Coronary artery (tissue), 2 donors: ENCODE measurements at regions not wholly inside any gene's neighbourhood (a gene's known extent, or its start where the extent isn't known, plus 50 kb on each side); places are given as distances from the start of the nearest gene placed in this dataset.

Experiments
- DNase-seq: peaks from one replicate; pipeline ENCODE4 v3.0.0-alpha.2; 2017; ENCODE audit warnings: low spot score
- H3K27ac ChIP-seq, 2 donors: fragments of 200-600 bp; sonication (generic); one replicate each; pipeline ENCODE4 v1.5.1; 2016 to 2019
- H3K4me3 ChIP-seq: fragments of 200-600 bp; sonication (generic); 2 replicates; pipeline ENCODE4 v1.5.1; 2016; ENCODE audit warnings: mild to moderate bottlenecking, moderate library complexity
- TF ChIP-seq, protein P1 (sequence below): fragments of 200-600 bp; sonication (generic); IDR thresholded peaks from one replicate; pipeline ENCODE4 v1.5.1; 2019; ENCODE audit warnings: antibody characterized with exemption

DNA sequence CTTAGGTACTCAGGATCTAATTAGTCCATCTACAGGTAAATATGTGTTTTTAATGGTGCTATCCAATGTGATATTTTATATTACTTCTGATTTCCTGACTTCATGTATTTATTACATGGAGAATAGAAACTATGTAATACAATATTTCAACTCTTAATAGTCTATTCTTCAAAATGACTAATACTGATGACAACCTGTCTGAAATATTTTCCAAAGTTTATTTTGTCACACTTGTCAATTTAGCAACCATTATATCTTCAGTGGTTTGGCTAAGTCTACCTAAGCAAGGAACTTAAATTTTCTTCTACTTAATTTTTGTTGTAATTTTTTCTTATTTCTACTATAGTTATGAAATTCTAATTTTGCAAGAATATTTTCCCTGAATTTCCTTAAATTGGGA lies 55.0 kb upstream of the CNTN5 start:
- H3K4me3 ChIP-seq = no peak overlapping the region
- TF ChIP-seq, protein P1, sequence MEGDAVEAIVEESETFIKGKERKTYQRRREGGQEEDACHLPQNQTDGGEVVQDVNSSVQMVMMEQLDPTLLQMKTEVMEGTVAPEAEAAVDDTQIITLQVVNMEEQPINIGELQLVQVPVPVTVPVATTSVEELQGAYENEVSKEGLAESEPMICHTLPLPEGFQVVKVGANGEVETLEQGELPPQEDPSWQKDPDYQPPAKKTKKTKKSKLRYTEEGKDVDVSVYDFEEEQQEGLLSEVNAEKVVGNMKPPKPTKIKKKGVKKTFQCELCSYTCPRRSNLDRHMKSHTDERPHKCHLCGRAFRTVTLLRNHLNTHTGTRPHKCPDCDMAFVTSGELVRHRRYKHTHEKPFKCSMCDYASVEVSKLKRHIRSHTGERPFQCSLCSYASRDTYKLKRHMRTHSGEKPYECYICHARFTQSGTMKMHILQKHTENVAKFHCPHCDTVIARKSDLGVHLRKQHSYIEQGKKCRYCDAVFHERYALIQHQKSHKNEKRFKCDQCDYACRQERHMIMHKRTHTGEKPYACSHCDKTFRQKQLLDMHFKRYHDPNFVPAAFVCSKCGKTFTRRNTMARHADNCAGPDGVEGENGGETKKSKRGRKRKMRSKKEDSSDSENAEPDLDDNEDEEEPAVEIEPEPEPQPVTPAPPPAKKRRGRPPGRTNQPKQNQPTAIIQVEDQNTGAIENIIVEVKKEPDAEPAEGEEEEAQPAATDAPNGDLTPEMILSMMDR = no peak
- H3K27ac ChIP-seq = no peak overlapping the region
- DNase-seq = no peak

DNA sequence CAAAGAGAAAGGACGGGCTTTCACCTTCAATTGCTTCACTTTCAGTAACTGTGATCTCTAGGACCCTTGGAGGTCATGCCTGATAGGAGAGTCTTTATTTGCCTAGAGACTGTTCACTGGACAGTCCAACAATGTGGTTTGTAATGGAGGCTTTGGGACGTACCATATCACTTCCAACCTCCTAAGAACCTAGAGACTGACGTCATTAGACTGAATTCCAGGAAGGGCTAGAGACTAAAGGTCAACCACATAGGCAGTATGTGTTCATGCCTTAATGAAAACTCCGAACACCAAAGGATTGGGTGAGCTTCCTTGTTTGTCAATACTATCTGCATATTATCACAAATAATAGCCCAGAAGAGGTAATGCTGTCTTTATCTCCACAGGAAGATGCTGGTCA lies 53.7 kb upstream of the CNTN5 start:
- TF ChIP-seq, protein P1 = no peak
- no peak for DNase-seq

More for the DNA sequence above, 53.7 kb upstream of the CNTN5 start:
- Histone ChIP-seq H3K27ac (no peak overlapping the region), H3K4me3 (no peak overlapping the region)
